Erythroblast (primary cell): ENCODE measurements at regions not wholly inside any gene's neighbourhood (a gene's known extent, or its start where the extent isn't known, plus 50 kb on each side); places are given as distances from the start of the nearest gene placed in this dataset.

Experiments
- GATA1 ChIP-seq: IDR thresholded peaks from 2 replicates; pipeline ENCODE4 v1.6.1; 2011; ENCODE audit warnings: low read depth, mild to moderate bottlenecking, control low read depth, low read length, moderate library complexity
- POLR2A ChIP-seq: IDR thresholded peaks from 2 replicates; pipeline ENCODE4 v1.6.1; 2011; ENCODE audit warnings: mild to moderate bottlenecking, low read length

GRCh38 chr1:58361134-58361533, 185.4 kb downstream of the OMA1 start:
- TF ChIP-seq POLR2A (no peak), GATA1 (no peak)
